Stimulated activated CD4-positive, alpha-beta T cell treated with anti-CD3 and anti-CD28 coated beads, TNF-alpha, amount 100 ng/mL, for 4 hours (primary cell): ENCODE measurements at regions not wholly inside any gene's neighbourhood (a gene's known extent, or its start where the extent isn't known, plus 50 kb on each side); places are given as distances from the start of the nearest gene placed in this dataset.

Experiments
- DNase-seq, 3 experiments: peaks; one replicate each; pipeline ENCODE4 v3.0.0-alpha.2; 2020; ENCODE audit warnings: low read depth in 3 of 3

GRCh38 chr13:22738357-22738756, 442.4 kb upstream of the SGCG start:
- no peak for DNase-seq

- no peak for DNase-seq
These were observed 440.5 kb upstream of the SGCG start for GRCh38 chr13:22740264-22740663.

GRCh38 chr13:22744688-22745452, 435.9 kb upstream of the SGCG start:
- no peak for DNase-seq

GRCh38 chr13:22748866-22749577, 431.8 kb upstream of the SGCG start:
- DNase-seq, result no peak

- no peak for DNase-seq
These were observed 431.2 kb upstream of the SGCG start for GRCh38 chr13:22749626-22750025.

GRCh38 chr13:22757530-22758120, 423.2 kb upstream of the SGCG start:
- DNase-seq, result no peak

GRCh38 chr13:22758245-22758644, 422.5 kb upstream of the SGCG start:
- no peak for DNase-seq

GRCh38 chr13:22761709-22762108, 419.1 kb upstream of the SGCG start:
- DNase-seq, result no peak

- no peak for DNase-seq
These were observed 415.2 kb upstream of the SGCG start for GRCh38 chr13:22765547-22765946.

- no peak for DNase-seq
These were observed 409.9 kb upstream of the SGCG start for GRCh38 chr13:22770891-22771290.

- DNase-seq, result no peak
These were observed 407.3 kb upstream of the SGCG start for GRCh38 chr13:22773465-22773864.

GRCh38 chr13:22776394-22777186, 404.2 kb upstream of the SGCG start:
- no peak for DNase-seq

GRCh38 chr13:22777207-22777606, 403.6 kb upstream of the SGCG start:
- no peak for DNase-seq

- DNase-seq, result no peak
These were observed 391.7 kb upstream of the SGCG start for GRCh38 chr13:22789027-22789593.

GRCh38 chr13:22789916-22790315, 390.9 kb upstream of the SGCG start:
- DNase-seq, result no peak

GRCh38 chr13:22793598-22794134, 387.1 kb upstream of the SGCG start:
- DNase-seq, result no peak

GRCh38 chr13:22800526-22801401, 380.0 kb upstream of the SGCG start:
- DNase-seq, result no peak

- DNase-seq, result no peak
These were observed 379.3 kb upstream of the SGCG start for GRCh38 chr13:22801402-22802003.

- DNase-seq, result no peak
These were observed 368.0 kb upstream of the SGCG start for GRCh38 chr13:22812793-22813192.
